Peyer's patch (tissue), 4 donors: ENCODE measurements at regions not wholly inside any gene's neighbourhood (a gene's known extent, or its start where the extent isn't known, plus 50 kb on each side); places are given as distances from the start of the nearest gene placed in this dataset.

Experiments
- DNase-seq, 3 donors: peaks; one replicate each; pipeline ENCODE4 v3.0.0-alpha.2; 2017 to 2019
- H3K27ac ChIP-seq, 4 donors: fragments of 200-600 bp; sonication (generic); one replicate each; pipeline ENCODE4 v1.5.1; 2016 to 2019
- H3K27me3 ChIP-seq, 2 donors: fragments of 200-600 bp; sonication (generic); one replicate each; pipeline ENCODE4 v1.5.1; 2019
- H3K36me3 ChIP-seq, 3 donors: fragments of 200-600 bp; sonication (generic); one replicate each; pipeline ENCODE4 v1.5.1; 2016 to 2019
- H3K4me1 ChIP-seq, 4 donors: fragments of 200-600 bp; sonication (generic); one replicate each; pipeline ENCODE4 v1.5.1; 2016 to 2019
- H3K4me3 ChIP-seq, 4 donors: fragments of 200-600 bp; sonication (generic); 1 replicate in 3 of 4; 2 replicates in 1 of 4; pipeline ENCODE4 v1.5.1; 2016 to 2019; ENCODE audit warnings: mild to moderate bottlenecking in 1 of 4
- H3K9me3 ChIP-seq, 4 donors: fragments of 200-600 bp; sonication (generic); one replicate each; pipeline ENCODE4 v1.5.1; 2016 to 2019; ENCODE audit warnings: mild to moderate bottlenecking in 1 of 4
- POLR2A ChIP-seq, 2 donors: fragments of 450-650 bp; IDR thresholded peaks; one replicate each; pipeline ENCODE4 v1.5.1; 2017; ENCODE audit warnings: antibody characterized with exemption in 2 of 2, mild to moderate bottlenecking in 2 of 2, moderate library complexity in 2 of 2
- TF ChIP-seq, protein P1 (sequence below), 6 experiments: fragments of 450-650 bp in 4 of 6; fragments of 200-600 bp in 2 of 6; sonication (generic) in 1 of 6; IDR thresholded peaks; one replicate each; pipeline ENCODE4 v1.5.1; 2017 to 2019; ENCODE audit warnings: antibody characterized with exemption in 6 of 6, mild to moderate bottlenecking in 3 of 6, moderate library complexity in 1 of 6

- Histone ChIP-seq H3K4me3 (no peak overlapping the region), H3K9me3 (no peaks in the 10 kb centered on the region), H3K27me3 (no peaks in the 10 kb centered on the region), H3K36me3 (no peaks in the 10 kb centered on the region), H3K27ac (no peak overlapping the region), H3K4me1 (no peaks in the 10 kb centered on the region)
- no peak for DNase-seq
- TF ChIP-seq POLR2A (IDR thresholded peaks at IDR 0.05) = no peak
- TF ChIP-seq, protein P1, sequence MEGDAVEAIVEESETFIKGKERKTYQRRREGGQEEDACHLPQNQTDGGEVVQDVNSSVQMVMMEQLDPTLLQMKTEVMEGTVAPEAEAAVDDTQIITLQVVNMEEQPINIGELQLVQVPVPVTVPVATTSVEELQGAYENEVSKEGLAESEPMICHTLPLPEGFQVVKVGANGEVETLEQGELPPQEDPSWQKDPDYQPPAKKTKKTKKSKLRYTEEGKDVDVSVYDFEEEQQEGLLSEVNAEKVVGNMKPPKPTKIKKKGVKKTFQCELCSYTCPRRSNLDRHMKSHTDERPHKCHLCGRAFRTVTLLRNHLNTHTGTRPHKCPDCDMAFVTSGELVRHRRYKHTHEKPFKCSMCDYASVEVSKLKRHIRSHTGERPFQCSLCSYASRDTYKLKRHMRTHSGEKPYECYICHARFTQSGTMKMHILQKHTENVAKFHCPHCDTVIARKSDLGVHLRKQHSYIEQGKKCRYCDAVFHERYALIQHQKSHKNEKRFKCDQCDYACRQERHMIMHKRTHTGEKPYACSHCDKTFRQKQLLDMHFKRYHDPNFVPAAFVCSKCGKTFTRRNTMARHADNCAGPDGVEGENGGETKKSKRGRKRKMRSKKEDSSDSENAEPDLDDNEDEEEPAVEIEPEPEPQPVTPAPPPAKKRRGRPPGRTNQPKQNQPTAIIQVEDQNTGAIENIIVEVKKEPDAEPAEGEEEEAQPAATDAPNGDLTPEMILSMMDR (IDR thresholded peaks at IDR 0.05) = no peak
These were observed 142.1 kb upstream of the GLRA1 start for GRCh38 chr5:152066784-152067183.

DNA sequence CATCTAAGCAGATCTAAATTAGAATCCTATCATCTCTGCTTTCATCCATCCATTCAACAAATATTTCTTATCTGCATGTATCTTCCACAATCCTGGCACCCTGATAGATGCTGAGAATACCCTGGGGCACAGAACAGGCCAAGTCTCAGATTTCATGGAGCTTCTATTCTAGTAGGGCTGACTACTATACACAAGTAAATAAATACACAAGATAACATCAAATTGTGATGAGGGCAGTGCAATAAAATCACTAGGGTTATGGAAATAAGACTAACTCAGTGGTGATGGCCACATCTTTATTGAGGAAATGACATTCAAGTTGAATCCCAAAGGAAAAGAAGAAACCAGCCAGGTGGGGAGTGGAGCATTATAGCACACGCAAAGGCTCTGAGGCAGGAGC is 138.4 kb upstream of the GLRA1 start:
- Histone ChIP-seq H3K27ac (no peak overlapping the region), H3K9me3 (no peaks in the 10 kb centered on the region), H3K4me1 (no peaks in the 10 kb centered on the region), H3K27me3 (no peaks in the 10 kb centered on the region), H3K4me3 (no peak overlapping the region), H3K36me3 (no peaks in the 10 kb centered on the region)
- TF ChIP-seq POLR2A (IDR thresholded peaks at IDR 0.05) = no peak
- TF ChIP-seq, protein P1 (IDR thresholded peaks at IDR 0.05) = no peak
- no peak for DNase-seq

GRCh38 chr5:152061095-152061494 is 136.4 kb upstream of the GLRA1 start:
- TF ChIP-seq, protein P1 (IDR thresholded peaks at IDR 0.05) = no peak
- no peak for TF ChIP-seq POLR2A (IDR thresholded peaks at IDR 0.05)

GRCh38 chr5:152058267-152058666 is 133.6 kb upstream of the GLRA1 start:
- no peak overlapping the region for H3K27ac ChIP-seq
- H3K27me3 ChIP-seq = no peaks in the 10 kb centered on the region
- no peaks in the 10 kb centered on the region for H3K9me3 ChIP-seq
- no peak overlapping the region for H3K4me3 ChIP-seq
- DNase-seq = no peak
- no peaks in the 10 kb centered on the region for H3K4me1 ChIP-seq
- H3K36me3 ChIP-seq = no peaks in the 10 kb centered on the region
- TF ChIP-seq, protein P1 (IDR thresholded peaks at IDR 0.05) = no peak
- TF ChIP-seq POLR2A (IDR thresholded peaks at IDR 0.05) = no peak

More at GRCh38 chr5:152061095-152061494, 136.4 kb upstream of the GLRA1 start:
- DNase-seq = no peak
- Histone ChIP-seq H3K4me1 (no peaks in the 10 kb centered on the region), H3K27me3 (no peaks in the 10 kb centered on the region), H3K36me3 (no peaks in the 10 kb centered on the region), H3K4me3 (no peak overlapping the region), H3K27ac (no peak overlapping the region), H3K9me3 (no peaks in the 10 kb centered on the region)

DNA sequence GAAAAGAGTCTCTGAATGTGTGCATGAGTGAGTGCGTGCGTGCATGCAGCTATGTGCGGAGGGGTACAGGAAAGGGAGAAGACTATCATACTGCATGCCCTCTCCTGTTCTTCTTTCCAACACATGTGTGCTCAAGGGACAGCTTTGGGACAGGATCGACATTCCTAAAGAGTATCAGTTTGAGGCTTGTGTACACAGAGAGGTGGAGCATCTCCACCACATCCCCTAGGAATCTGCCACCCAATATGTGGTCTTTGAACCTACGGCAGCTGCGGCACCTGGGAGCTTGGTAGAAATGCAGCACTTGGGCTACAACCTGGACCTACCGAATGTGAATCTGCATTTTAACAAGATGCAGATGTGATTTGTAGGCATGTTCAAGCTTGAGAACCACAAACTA is 132.3 kb upstream of the GLRA1 start:
- Histone ChIP-seq H3K9me3 (no peaks in the 10 kb centered on the region), H3K27me3 (no peaks in the 10 kb centered on the region), H3K27ac (no peak overlapping the region), H3K4me3 (no peak overlapping the region), H3K36me3 (no peaks in the 10 kb centered on the region), H3K4me1 (no peaks in the 10 kb centered on the region)
- TF ChIP-seq, protein P1 (IDR thresholded peaks at IDR 0.05) = no peak
- no peak for TF ChIP-seq POLR2A (IDR thresholded peaks at IDR 0.05)
- no peak for DNase-seq

DNA sequence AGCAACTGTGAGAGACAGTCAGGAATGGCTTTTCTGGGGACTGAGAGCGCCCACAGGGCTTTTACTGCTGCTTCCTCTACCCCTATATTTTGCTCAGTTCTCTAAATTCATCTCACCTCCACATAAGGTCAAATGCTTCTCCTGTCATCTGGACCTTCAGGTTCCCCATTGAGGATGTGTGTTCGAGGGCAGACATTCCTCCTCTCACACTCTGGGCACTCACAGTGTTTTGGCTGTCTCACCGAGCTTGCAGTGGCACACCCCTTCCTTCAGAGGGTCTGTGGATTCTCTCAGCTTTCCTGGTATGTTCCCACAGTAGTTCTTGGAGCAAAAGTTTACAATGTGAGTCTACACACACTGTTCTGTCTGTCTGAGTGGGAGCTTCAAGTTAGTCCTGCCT is 127.8 kb upstream of the GLRA1 start:
- H3K4me3 ChIP-seq = no peak overlapping the region
- H3K36me3 ChIP-seq = no peaks in the 10 kb centered on the region
- no peaks in the 10 kb centered on the region for H3K9me3 ChIP-seq
- no peak for TF ChIP-seq POLR2A (IDR thresholded peaks at IDR 0.05)
- TF ChIP-seq, protein P1 (IDR thresholded peaks at IDR 0.05) = no peak
- no peaks in the 10 kb centered on the region for H3K4me1 ChIP-seq
- no peak for DNase-seq
- H3K27ac ChIP-seq = no peak overlapping the region
- no peaks in the 10 kb centered on the region for H3K27me3 ChIP-seq
